Left forelimb (tissue), 1 donor: ENCODE measurements at regions not wholly inside any gene's neighbourhood (a gene's known extent, or its start where the extent isn't known, plus 50 kb on each side); places are given as distances from the start of the nearest gene placed in this dataset.

Experiments used
- DNase-seq: peaks from one replicate; pipeline ENCODE4 v3.0.0-alpha.2; 2018; ENCODE audit warnings: low spot score

- DNase-seq: no peak
Observed at GRCh38 chr5:7955476-7955875, 86.5 kb downstream of the MTRR start.

GRCh38 chr5:7957329-7957728 lies 88.4 kb downstream of the MTRR start:
- no peak for DNase-seq

GRCh38 chr5:7960142-7960541 lies 91.2 kb downstream of the MTRR start:
- no peak for DNase-seq

GRCh38 chr5:7961540-7961939 lies 92.6 kb downstream of the MTRR start:
- DNase-seq: no peak

- DNase-seq: no peak
Observed at GRCh38 chr5:7970816-7971215, 101.9 kb downstream of the MTRR start.

- DNase-seq: no peak
Observed at GRCh38 chr5:7976411-7977190, 107.7 kb downstream of the MTRR start.

GRCh38 chr5:7978114-7978513 lies 109.2 kb downstream of the MTRR start:
- DNase-seq: no peak

GRCh38 chr5:7978991-7979390 lies 110.0 kb downstream of the MTRR start:
- no peak for DNase-seq

GRCh38 chr5:7980881-7981280 lies 111.9 kb downstream of the MTRR start:
- DNase-seq: no peak

GRCh38 chr5:7983433-7983832 lies 114.5 kb downstream of the MTRR start:
- DNase-seq: no peak

GRCh38 chr5:7991125-7991821 lies 122.3 kb downstream of the MTRR start:
- no peak for DNase-seq

GRCh38 chr5:7995688-7996294 lies 126.8 kb downstream of the MTRR start:
- no peak for DNase-seq

- no peak for DNase-seq
Observed at GRCh38 chr5:8005416-8005815, 136.5 kb downstream of the MTRR start.

- DNase-seq: no peak
Observed at GRCh38 chr5:8012131-8012977, 143.4 kb downstream of the MTRR start.

- no peak for DNase-seq
Observed at GRCh38 chr5:8013948-8014710, 145.2 kb downstream of the MTRR start.

- no peak for DNase-seq
Observed at GRCh38 chr5:8019719-8020218, 150.8 kb downstream of the MTRR start.

GRCh38 chr5:8020861-8021514 lies 152.0 kb downstream of the MTRR start:
- no peak for DNase-seq

GRCh38 chr5:8028243-8028642 lies 159.3 kb downstream of the MTRR start:
- DNase-seq: no peak

- DNase-seq: no peak
Observed at GRCh38 chr5:8033261-8033660, 164.3 kb downstream of the MTRR start.

GRCh38 chr5:8034852-8035251 lies 165.9 kb downstream of the MTRR start:
- no peak for DNase-seq

GRCh38 chr5:8048920-8049319 lies 180.0 kb downstream of the MTRR start:
- no peak for DNase-seq
